ENCODE measurements at regions not wholly inside any gene's neighbourhood (a gene's known extent, or its start where the extent isn't known, plus 50 kb on each side); places are given as distances from the start of the nearest gene placed in this dataset.

DNA sequence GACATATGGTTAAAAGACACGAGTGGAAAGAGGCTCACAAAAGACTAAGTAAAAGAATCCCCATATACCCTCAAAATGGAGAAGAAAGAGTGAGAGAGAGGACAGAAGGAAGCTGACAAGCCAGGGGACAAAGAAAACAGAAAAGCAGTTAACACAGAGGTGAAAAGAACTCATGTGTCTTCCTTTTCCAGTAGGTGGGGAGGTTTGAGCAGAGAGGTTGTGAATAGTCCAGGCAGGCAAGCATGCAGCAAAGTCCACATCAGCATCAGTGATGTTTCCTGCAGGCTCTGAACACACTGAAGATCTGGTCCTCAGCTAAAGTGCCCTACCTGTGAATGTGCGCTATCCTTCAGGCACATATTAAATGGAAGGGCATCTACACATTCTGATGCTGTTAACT lies 196.5 kb upstream of the IRAK1BP1 start:
- TF ChIP-seq FOXP2 (optimal IDR thresholded peaks at IDR 0.05; ENCODE audit: control extremely low read depth, extremely low read length, insufficient read depth) (no peak), POLR2AphosphoS5 (IDR thresholded peaks at IDR 0.05; ENCODE audit: borderline replicate concordance, low read depth, low read length) (no peak)
